H7 (cell line): ENCODE measurements at regions not wholly inside any gene's neighbourhood (a gene's known extent, or its start where the extent isn't known, plus 50 kb on each side); places are given as distances from the start of the nearest gene placed in this dataset.

Experiments
- DNase-seq: peaks from one replicate; pipeline ENCODE4 v3.0.0; 2012
- H3K27me3 ChIP-seq: 2 replicates; pipeline ENCODE4 v1.6.0; 2011; ENCODE audit warnings: mild to moderate bottlenecking, low read length; ENCODE audit not compliant: control insufficient read depth, insufficient read depth
- H3K36me3 ChIP-seq: replicated peaks from 2 replicates; pipeline ENCODE4 v1.5.1; 2011; ENCODE audit warnings: low read length; ENCODE audit not compliant: control insufficient read depth, insufficient read depth
- H3K4me3 ChIP-seq: 2 replicates; pipeline ENCODE4 v1.5.1; 2011; ENCODE audit warnings: low read depth, mild to moderate bottlenecking, control low read depth, low read length, moderate library complexity; ENCODE audit not compliant: insufficient read depth

GRCh38 chr6:105569706-105570105, 166.8 kb upstream of the PREP start:
- H3K27me3 ChIP-seq = no peaks in the 10 kb centered on the region
- H3K36me3 ChIP-seq = no peaks in the 10 kb centered on the region
- no peak for DNase-seq
- H3K4me3 ChIP-seq = no peak overlapping the region

- no peak overlapping the region for H3K4me3 ChIP-seq
Measured at GRCh38 chr6:105568751-105569150, 165.9 kb upstream of the PREP start.

GRCh38 chr6:105568142-105568541, 165.3 kb upstream of the PREP start:
- Histone ChIP-seq H3K27me3 (no peaks in the 10 kb centered on the region), H3K36me3 (no peaks in the 10 kb centered on the region), H3K4me3 (no peak overlapping the region)
- no peak for DNase-seq

More at GRCh38 chr6:105568751-105569150, 165.9 kb upstream of the PREP start:
- no peaks in the 10 kb centered on the region for H3K36me3 ChIP-seq
- no peak for DNase-seq
- no peaks in the 10 kb centered on the region for H3K27me3 ChIP-seq

- no peak for DNase-seq
- H3K27me3 ChIP-seq = no peaks in the 10 kb centered on the region
- no peaks in the 10 kb centered on the region for H3K36me3 ChIP-seq
- H3K4me3 ChIP-seq = no peak overlapping the region
Measured at GRCh38 chr6:105567140-105567539, 164.3 kb upstream of the PREP start.

- Histone ChIP-seq H3K36me3 (no peaks in the 10 kb centered on the region), H3K4me3 (no peak overlapping the region), H3K27me3 (no peaks in the 10 kb centered on the region)
- DNase-seq = no peak
Measured at GRCh38 chr6:105566503-105566902, 163.6 kb upstream of the PREP start.

GRCh38 chr6:105564121-105564902, 161.4 kb upstream of the PREP start:
- Histone ChIP-seq H3K27me3 (no peaks in the 10 kb centered on the region), H3K4me3 (no peak overlapping the region), H3K36me3 (no peaks in the 10 kb centered on the region)
- DNase-seq = peak; percentile 3

- no peaks in the 10 kb centered on the region for H3K36me3 ChIP-seq
- no peak overlapping the region for H3K4me3 ChIP-seq
- no peaks in the 10 kb centered on the region for H3K27me3 ChIP-seq
- DNase-seq = no peak
Measured at GRCh38 chr6:105562027-105562426, 159.1 kb upstream of the PREP start.

GRCh38 chr6:105561486-105561885, 158.6 kb upstream of the PREP start:
- no peak for DNase-seq
- Histone ChIP-seq H3K36me3 (no peaks in the 10 kb centered on the region), H3K27me3 (no peaks in the 10 kb centered on the region), H3K4me3 (no peak overlapping the region)

- Histone ChIP-seq H3K4me3 (no peak overlapping the region), H3K36me3 (no peaks in the 10 kb centered on the region), H3K27me3 (no peaks in the 10 kb centered on the region)
- DNase-seq = no peak
Measured at GRCh38 chr6:105560611-105561066, 157.8 kb upstream of the PREP start.

GRCh38 chr6:105557291-105557690, 154.4 kb upstream of the PREP start:
- no peak for DNase-seq
- Histone ChIP-seq H3K27me3 (no peaks in the 10 kb centered on the region), H3K36me3 (no peaks in the 10 kb centered on the region), H3K4me3 (no peak overlapping the region)

- no peak for DNase-seq
- no peaks in the 10 kb centered on the region for H3K27me3 ChIP-seq
- no peaks in the 10 kb centered on the region for H3K36me3 ChIP-seq
- H3K4me3 ChIP-seq = no peak overlapping the region
Measured at GRCh38 chr6:105553171-105553570, 150.3 kb upstream of the PREP start.

GRCh38 chr6:105550955-105551620, 148.2 kb upstream of the PREP start:
- H3K27me3 ChIP-seq = no peaks in the 10 kb centered on the region
- H3K36me3 ChIP-seq = no peaks in the 10 kb centered on the region
- no peak overlapping the region for H3K4me3 ChIP-seq
- no peak for DNase-seq

GRCh38 chr6:105546754-105547153, 143.9 kb upstream of the PREP start:
- Histone ChIP-seq H3K4me3 (no peak overlapping the region), H3K36me3 (no peaks in the 10 kb centered on the region), H3K27me3 (no peaks in the 10 kb centered on the region)
- no peak for DNase-seq

GRCh38 chr6:105545947-105546731, 143.3 kb upstream of the PREP start:
- DNase-seq = no peak

More at GRCh38 chr6:105545947-105546731, 143.3 kb upstream of the PREP start:
- Histone ChIP-seq H3K36me3 (no peaks in the 10 kb centered on the region), H3K27me3 (no peaks in the 10 kb centered on the region), H3K4me3 (no peak overlapping the region)
